ENCODE measurements at regions not wholly inside any gene's neighbourhood (a gene's known extent, or its start where the extent isn't known, plus 50 kb on each side); places are given as distances from the start of the nearest gene placed in this dataset.

DNA sequence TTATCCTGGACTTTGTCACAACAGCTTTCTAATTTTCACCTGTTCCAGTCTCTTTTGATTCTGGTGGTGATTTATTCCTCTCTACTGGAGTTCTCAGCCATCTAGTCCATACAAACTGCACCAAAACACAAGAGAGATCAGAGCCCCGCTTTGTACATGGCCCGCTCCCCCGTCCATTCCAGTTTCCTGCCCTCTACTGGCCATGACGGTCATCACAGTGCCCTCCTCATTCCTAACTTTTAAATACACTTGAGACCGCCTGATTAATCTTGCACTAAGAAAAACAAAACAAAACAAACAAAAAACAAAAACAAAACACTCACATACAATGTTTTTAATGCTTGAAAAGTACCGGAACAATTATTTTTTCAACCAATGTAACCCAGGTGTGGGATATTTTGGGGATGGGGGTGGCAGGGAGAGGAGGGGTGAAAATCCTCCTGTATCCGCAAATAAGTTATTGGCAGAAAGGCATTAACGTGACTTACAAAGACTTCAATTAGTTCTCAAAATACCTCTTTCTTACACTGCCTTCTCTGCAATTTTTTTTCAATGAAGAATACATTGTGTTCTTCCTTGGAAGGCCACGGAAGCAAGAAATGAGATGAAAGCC is 84.8 kb upstream of the PAM start:
- TF ChIP-seq, protein P1, sequence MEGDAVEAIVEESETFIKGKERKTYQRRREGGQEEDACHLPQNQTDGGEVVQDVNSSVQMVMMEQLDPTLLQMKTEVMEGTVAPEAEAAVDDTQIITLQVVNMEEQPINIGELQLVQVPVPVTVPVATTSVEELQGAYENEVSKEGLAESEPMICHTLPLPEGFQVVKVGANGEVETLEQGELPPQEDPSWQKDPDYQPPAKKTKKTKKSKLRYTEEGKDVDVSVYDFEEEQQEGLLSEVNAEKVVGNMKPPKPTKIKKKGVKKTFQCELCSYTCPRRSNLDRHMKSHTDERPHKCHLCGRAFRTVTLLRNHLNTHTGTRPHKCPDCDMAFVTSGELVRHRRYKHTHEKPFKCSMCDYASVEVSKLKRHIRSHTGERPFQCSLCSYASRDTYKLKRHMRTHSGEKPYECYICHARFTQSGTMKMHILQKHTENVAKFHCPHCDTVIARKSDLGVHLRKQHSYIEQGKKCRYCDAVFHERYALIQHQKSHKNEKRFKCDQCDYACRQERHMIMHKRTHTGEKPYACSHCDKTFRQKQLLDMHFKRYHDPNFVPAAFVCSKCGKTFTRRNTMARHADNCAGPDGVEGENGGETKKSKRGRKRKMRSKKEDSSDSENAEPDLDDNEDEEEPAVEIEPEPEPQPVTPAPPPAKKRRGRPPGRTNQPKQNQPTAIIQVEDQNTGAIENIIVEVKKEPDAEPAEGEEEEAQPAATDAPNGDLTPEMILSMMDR (IDR thresholded peaks at IDR 0.05 in 2 of 3, conservative IDR thresholded peaks at IDR 0.05 in 1 of 3; ENCODE audit: control insufficient read depth in 2 of 3, extremely low read depth in 1 of 3, insufficient read depth in 1 of 3, low read depth in 3 of 3, low read length in 3 of 3) = peak; percentile 44 to 71 (median 62)
- TF ChIP-seq SMC3 (IDR thresholded peaks at IDR 0.05; ENCODE audit: borderline replicate concordance, low read length) = peak; percentile 31; the same call in 1 of the 2 replicates
- no peak for TF ChIP-seq ZNF384 (IDR thresholded peaks at IDR 0.05; ENCODE audit: borderline replicate concordance, low read depth, low read length)
- TF ChIP-seq, protein P2, sequence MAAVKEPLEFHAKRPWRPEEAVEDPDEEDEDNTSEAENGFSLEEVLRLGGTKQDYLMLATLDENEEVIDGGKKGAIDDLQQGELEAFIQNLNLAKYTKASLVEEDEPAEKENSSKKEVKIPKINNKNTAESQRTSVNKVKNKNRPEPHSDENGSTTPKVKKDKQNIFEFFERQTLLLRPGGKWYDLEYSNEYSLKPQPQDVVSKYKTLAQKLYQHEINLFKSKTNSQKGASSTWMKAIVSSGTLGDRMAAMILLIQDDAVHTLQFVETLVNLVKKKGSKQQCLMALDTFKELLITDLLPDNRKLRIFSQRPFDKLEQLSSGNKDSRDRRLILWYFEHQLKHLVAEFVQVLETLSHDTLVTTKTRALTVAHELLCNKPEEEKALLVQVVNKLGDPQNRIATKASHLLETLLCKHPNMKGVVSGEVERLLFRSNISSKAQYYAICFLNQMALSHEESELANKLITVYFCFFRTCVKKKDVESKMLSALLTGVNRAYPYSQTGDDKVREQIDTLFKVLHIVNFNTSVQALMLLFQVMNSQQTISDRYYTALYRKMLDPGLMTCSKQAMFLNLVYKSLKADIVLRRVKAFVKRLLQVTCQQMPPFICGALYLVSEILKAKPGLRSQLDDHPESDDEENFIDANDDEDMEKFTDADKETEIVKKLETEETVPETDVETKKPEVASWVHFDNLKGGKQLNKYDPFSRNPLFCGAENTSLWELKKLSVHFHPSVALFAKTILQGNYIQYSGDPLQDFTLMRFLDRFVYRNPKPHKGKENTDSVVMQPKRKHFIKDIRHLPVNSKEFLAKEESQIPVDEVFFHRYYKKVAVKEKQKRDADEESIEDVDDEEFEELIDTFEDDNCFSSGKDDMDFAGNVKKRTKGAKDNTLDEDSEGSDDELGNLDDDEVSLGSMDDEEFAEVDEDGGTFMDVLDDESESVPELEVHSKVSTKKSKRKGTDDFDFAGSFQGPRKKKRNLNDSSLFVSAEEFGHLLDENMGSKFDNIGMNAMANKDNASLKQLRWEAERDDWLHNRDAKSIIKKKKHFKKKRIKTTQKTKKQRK (IDR thresholded peaks at IDR 0.05; ENCODE audit: low read depth, low read length) = no peak
- TF ChIP-seq TCF12 (IDR thresholded peaks at IDR 0.05; ENCODE audit: low read depth, low read length) = no peak
- TF ChIP-seq, protein P3, sequence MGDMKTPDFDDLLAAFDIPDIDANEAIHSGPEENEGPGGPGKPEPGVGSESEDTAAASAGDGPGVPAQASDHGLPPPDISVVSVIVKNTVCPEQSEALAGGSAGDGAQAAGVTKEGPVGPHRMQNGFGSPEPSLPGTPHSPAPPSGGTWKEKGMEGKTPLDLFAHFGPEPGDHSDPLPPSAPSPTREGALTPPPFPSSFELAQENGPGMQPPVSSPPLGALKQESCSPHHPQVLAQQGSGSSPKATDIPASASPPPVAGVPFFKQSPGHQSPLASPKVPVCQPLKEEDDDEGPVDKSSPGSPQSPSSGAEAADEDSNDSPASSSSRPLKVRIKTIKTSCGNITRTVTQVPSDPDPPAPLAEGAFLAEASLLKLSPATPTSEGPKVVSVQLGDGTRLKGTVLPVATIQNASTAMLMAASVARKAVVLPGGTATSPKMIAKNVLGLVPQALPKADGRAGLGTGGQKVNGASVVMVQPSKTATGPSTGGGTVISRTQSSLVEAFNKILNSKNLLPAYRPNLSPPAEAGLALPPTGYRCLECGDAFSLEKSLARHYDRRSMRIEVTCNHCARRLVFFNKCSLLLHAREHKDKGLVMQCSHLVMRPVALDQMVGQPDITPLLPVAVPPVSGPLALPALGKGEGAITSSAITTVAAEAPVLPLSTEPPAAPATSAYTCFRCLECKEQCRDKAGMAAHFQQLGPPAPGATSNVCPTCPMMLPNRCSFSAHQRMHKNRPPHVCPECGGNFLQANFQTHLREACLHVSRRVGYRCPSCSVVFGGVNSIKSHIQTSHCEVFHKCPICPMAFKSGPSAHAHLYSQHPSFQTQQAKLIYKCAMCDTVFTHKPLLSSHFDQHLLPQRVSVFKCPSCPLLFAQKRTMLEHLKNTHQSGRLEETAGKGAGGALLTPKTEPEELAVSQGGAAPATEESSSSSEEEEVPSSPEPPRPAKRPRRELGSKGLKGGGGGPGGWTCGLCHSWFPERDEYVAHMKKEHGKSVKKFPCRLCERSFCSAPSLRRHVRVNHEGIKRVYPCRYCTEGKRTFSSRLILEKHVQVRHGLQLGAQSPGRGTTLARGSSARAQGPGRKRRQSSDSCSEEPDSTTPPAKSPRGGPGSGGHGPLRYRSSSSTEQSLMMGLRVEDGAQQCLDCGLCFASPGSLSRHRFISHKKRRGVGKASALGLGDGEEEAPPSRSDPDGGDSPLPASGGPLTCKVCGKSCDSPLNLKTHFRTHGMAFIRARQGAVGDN (IDR thresholded peaks at IDR 0.05) = no peak
- TF ChIP-seq SMARCA5 (IDR thresholded peaks at IDR 0.05) = no peak
- TF ChIP-seq POLR2A (IDR thresholded peaks at IDR 0.05; ENCODE audit: low read depth, low read length) = no peak
- no peak for TF ChIP-seq YY1 (IDR thresholded peaks at IDR 0.05; ENCODE audit: low read depth, low read length)
- TF ChIP-seq NFYB (IDR thresholded peaks at IDR 0.05; ENCODE audit: insufficient read depth, low read depth, low read length) = no peak

Measured in GM12878 (cell line).